Spleen (tissue), 11 donors: ENCODE measurements at regions not wholly inside any gene's neighbourhood (a gene's known extent, or its start where the extent isn't known, plus 50 kb on each side); places are given as distances from the start of the nearest gene placed in this dataset.

ENCODE experiments used
- DNase-seq: peaks from one replicate; pipeline ENCODE4 v3.0.0-alpha.2; 2020
- H3K27ac ChIP-seq, 8 donors: fragments of 200-600 bp; sonication (generic) in 7 of 8; 1 replicate in 4 of 8; 2 replicates in 4 of 8; pipeline versions ENCODE4 v1.5.0 to v1.8.0; 2016 to 2021; ENCODE audit warnings: inconsistent platforms in 4 of 8, mild to moderate bottlenecking in 4 of 8, moderate library complexity in 1 of 8
- H3K27me3 ChIP-seq, 7 donors: fragments of 200-600 bp; sonication (generic) in 6 of 7; replicated peaks in 1 of 7; 1 replicate in 4 of 7; 2 replicates in 3 of 7; pipeline versions ENCODE4 v1.5.0 to v1.8.0; 2016 to 2021; ENCODE audit warnings: inconsistent platforms in 3 of 7, mild to moderate bottlenecking in 1 of 7
- H3K36me3 ChIP-seq, 6 donors: fragments of 200-600 bp; sonication (generic) in 5 of 6; 1 replicate in 4 of 6; 2 replicates in 2 of 6; pipeline versions ENCODE4 v1.5.0 to v1.8.0; 2016 to 2021; ENCODE audit warnings: inconsistent platforms in 2 of 6
- H3K4me1 ChIP-seq, 6 donors: fragments of 200-600 bp; sonication (generic) in 5 of 6; 1 replicate in 3 of 6; 2 replicates in 3 of 6; pipeline versions ENCODE4 v1.5.0 to v1.8.0; 2016 to 2021; ENCODE audit warnings: inconsistent platforms in 3 of 6
- H3K4me3 ChIP-seq, 8 donors: fragments of 200-600 bp; sonication (generic) in 7 of 8; 1 replicate in 4 of 8; 2 replicates in 4 of 8; pipeline versions ENCODE4 v1.5.0 to v1.8.0; 2016 to 2021; ENCODE audit warnings: inconsistent platforms in 4 of 8, mild to moderate bottlenecking in 4 of 8, moderate library complexity in 2 of 8
- H3K9me3 ChIP-seq, 8 donors: fragments of 200-600 bp; sonication (generic) in 7 of 8; 1 replicate in 4 of 8; 2 replicates in 4 of 8; pipeline versions ENCODE4 v1.5.0 to v1.8.0; 2016 to 2021; ENCODE audit warnings: inconsistent platforms in 4 of 8
- CTCF ChIP-seq, 11 experiments: fragments of 200-600 bp in 7 of 11; fragments of 450-650 bp in 4 of 11; sonication (generic) in 4 of 11; IDR thresholded peaks in 8 of 11; conservative IDR thresholded peaks in 3 of 11; 1 replicate in 7 of 11; 2 replicates in 4 of 11; pipeline versions ENCODE4 v1.4.0 to v1.8.0; 2016 to 2021; ENCODE audit warnings: antibody characterized with exemption in 11 of 11, inconsistent platforms in 4 of 11, mild to moderate bottlenecking in 1 of 11
- POLR2A ChIP-seq, 3 donors: fragments of 450-650 bp; IDR thresholded peaks; one replicate each; pipeline ENCODE4 v1.5.1; 2017; ENCODE audit warnings: antibody characterized with exemption in 3 of 3, mild to moderate bottlenecking in 1 of 3
- POLR2AphosphoS5 ChIP-seq, 3 donors: sonication (generic); formaldehyde crosslinking; IDR thresholded peaks; one replicate each; pipeline ENCODE4 v1.5.1; 2017; ENCODE audit warnings: antibody characterized with exemption in 3 of 3
- WGBS, 5 donors: extraction: QIAGEN DNeasy Blood & Tissue Kit in 3 of 5; methylation state at CpG; one replicate each; pipeline versions ENCODE4 v1.1.5 to v1.1.7; 2013 to 2018; 5-methylcytosine and 5-hydroxymethylcytosine counted together
- intact Hi-C: fragments of 100-400 bp; cut with DNase I; formaldehyde crosslinking; loops from one replicate; pipeline ENCODE4 v1.15.0; 2023; ENCODE audit warnings: low total_unique reads
- donor health status: healthy with polysubstance abuse.
- donor health status: DM: no; HTN: no; CAD: no; lungs with moderate emphysema.
- donor health status: DM: no; HTN: no; CAD: no.
- donor health status: Bipolar disorder and iron deficiency.
- donor health status: healthy.
- donor health status: DM: no; HTN: no; CAD: no.
- donor health status: DM: yes; HTN: yes; CAD: no.

DNA sequence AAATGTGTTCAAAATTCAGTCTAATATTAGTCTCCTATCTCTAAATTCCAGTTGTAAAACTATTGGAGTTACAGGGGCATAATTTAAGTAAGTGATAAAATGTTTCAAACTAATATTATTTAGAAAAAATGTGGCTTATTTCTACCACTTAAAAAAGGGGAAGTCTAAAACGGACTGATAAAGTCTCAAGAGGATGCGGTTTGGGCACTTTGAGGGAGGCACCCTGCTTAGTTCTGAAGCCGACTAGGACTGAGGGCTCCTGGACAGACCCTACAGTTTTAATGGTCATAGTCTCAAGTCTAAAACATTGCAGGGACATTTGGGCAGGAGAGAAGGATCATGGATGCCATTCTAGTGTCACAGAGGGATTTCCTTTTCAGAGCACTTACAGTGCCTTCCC is 566.3 kb downstream of the NR2F2 start:
- H3K4me3 ChIP-seq = no peak overlapping the region
- intact Hi-C loops = no loop called here
- H3K36me3 ChIP-seq = no peaks in the 10 kb centered on the region
- WGBS, 5 donors = 2 to 13% (median 7%) methylated on average over 3 of the region's 3 CpGs
- DNase-seq = no peak
- no peaks in the 10 kb centered on the region for H3K27me3 ChIP-seq
- H3K27ac ChIP-seq = peak overlapping the region in 4 of 8 donors; percentile 22 to 48 (median 30)
- TF ChIP-seq POLR2AphosphoS5 (IDR thresholded peaks at IDR 0.05) = no peak
- TF ChIP-seq POLR2A (IDR thresholded peaks at IDR 0.05) = no peak
- no peak for TF ChIP-seq CTCF (IDR thresholded peaks at IDR 0.05 in 8 of 11, conservative IDR thresholded peaks at IDR 0.05 in 3 of 11)
- no peaks in the 10 kb centered on the region for H3K9me3 ChIP-seq
- peaks cover 0 to 6% (median 0%) of the 10 kb centered on the region in 6 donors for H3K4me1 ChIP-seq

DNA sequence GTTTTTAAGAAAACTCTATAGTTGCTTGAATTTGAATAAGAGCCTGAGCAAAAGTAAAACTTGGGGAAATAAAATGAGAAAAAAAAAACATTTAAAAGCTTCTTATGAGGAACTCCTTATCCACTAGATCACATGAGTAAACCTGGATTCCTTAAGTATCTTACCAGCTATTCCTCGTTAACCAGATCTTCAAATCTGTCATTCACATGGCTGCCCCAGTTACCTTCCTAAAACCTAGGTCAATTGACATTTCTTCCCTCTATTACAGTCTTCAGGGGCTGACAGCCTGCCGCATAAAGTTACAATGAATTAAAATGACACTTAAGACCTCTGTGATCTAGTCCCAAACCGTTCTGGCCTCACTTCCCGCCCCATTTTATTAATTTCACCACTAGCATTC is 583.6 kb downstream of the NR2F2 start:
- no peak for DNase-seq
- no peaks in the 10 kb centered on the region for H3K4me1 ChIP-seq
- no peaks in the 10 kb centered on the region for H3K27me3 ChIP-seq
- H3K36me3 ChIP-seq = no peaks in the 10 kb centered on the region
- no peak overlapping the region for H3K4me3 ChIP-seq
- no peak overlapping the region for H3K27ac ChIP-seq
- peaks cover 0 to 45% (median 37%) of the 10 kb centered on the region in 8 donors for H3K9me3 ChIP-seq
- WGBS, 5 donors = 79 to 90% (median 87%) methylated on average over 4 of the region's 4 CpGs
- TF ChIP-seq POLR2A (IDR thresholded peaks at IDR 0.05) = no peak
- intact Hi-C loops = no loop called here

- DNase-seq = no peak
- Histone ChIP-seq H3K9me3 (peaks cover 0 to 52% (median 40%) of the 10 kb centered on the region in 8 donors), H3K27ac (no peak overlapping the region), H3K4me3 (no peak overlapping the region), H3K36me3 (no peaks in the 10 kb centered on the region), H3K27me3 (no peaks in the 10 kb centered on the region), H3K4me1 (no peaks in the 10 kb centered on the region)
- TF ChIP-seq POLR2A (IDR thresholded peaks at IDR 0.05) (no peak), CTCF (IDR thresholded peaks at IDR 0.05 in 8 of 11, conservative IDR thresholded peaks at IDR 0.05 in 3 of 11) (no peak), POLR2AphosphoS5 (IDR thresholded peaks at IDR 0.05) (no peak)
- WGBS, 5 donors = 75 to 84% (median 79%) methylated on average over 2 of the region's 2 CpGs
- intact Hi-C loops = no loop called here
These were observed 586.2 kb downstream of the NR2F2 start for GRCh38 chr15:96916750-96917149.

DNA sequence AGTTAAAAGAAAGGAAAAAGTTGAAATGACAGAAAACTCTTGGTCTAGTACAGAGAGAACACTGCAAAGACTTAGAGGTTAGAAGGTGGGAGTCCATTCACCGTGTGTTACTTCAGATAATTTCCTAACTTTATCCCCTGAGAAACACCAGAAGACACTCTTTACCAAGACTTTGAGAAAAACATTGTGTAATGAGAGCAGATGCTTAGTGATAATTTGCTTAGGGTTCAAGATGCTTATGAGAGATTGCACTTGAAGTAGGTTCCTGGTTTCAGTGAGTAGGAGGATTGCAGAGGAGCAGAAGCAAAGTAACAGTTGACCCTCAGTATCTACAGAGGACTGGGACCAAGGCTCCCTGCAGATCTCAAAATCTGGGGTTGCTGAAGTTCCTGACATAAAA is 594.1 kb downstream of the NR2F2 start:
- Histone ChIP-seq H3K27me3 (no peaks in the 10 kb centered on the region), H3K9me3 (peaks cover 0 to 9% (median 0%) of the 10 kb centered on the region in 8 donors), H3K4me3 (no peak overlapping the region), H3K36me3 (no peaks in the 10 kb centered on the region), H3K27ac (no peak overlapping the region), H3K4me1 (no peaks in the 10 kb centered on the region)
- WGBS, 5 donors = 0% methylated on average over 1 of the region's 1 CpG
- intact Hi-C loops = no loop called here
- no peak for DNase-seq
- TF ChIP-seq POLR2AphosphoS5 (IDR thresholded peaks at IDR 0.05) (no peak), POLR2A (IDR thresholded peaks at IDR 0.05) (no peak), CTCF (IDR thresholded peaks at IDR 0.05 in 8 of 11, conservative IDR thresholded peaks at IDR 0.05 in 3 of 11) (no peak)
